ENCODE measurements at regions not wholly inside any gene's neighbourhood (a gene's known extent, or its start where the extent isn't known, plus 50 kb on each side); places are given as distances from the start of the nearest gene placed in this dataset.

GRCh38 chr18:55866006-55866405 lies 278.0 kb upstream of the TCF4 start:
- Histone ChIP-seq H3K79me1 (ENCODE audit: low read depth, low read length) (no peaks in the 10 kb centered on the region), H3K4me3 (ENCODE audit: extremely low read depth in 1 of 4, insufficient read depth in 2 of 4, low read depth in 3 of 4, low read length in 4 of 4) (no peak overlapping the region), H3K56ac (replicated peaks; ENCODE audit: insufficient read length, low read depth, low read length) (no peak overlapping the region), H4K20me1 (replicated peaks in 1 of 2; ENCODE audit: control insufficient read depth in 1 of 2, insufficient read depth in 2 of 2, low read length in 2 of 2) (no peaks in the 10 kb centered on the region), H3K23ac (ENCODE audit: insufficient read length) (no peak overlapping the region), H3K27ac (ENCODE audit: low read depth, low read length) (no peak overlapping the region), H2BK12ac (ENCODE audit: low read depth, low read length) (no peak overlapping the region), H4K91ac (replicated peaks; ENCODE audit: insufficient read length, low read length) (no peak overlapping the region), H3K4me1 (replicated peaks in 1 of 4; ENCODE audit: control insufficient read depth in 3 of 4, insufficient read depth in 4 of 4, low read length in 3 of 4) (peaks cover 2 to 21% (median 8%) of the 10 kb centered on the region in 4 experiments; a peak in 5 of 7 replicates), H2BK120ac (replicated peaks; ENCODE audit: low read depth, low read length) (no peak overlapping the region), H2AK5ac (ENCODE audit: low read depth, low read length) (no peak overlapping the region), H3K4ac (replicated peaks; ENCODE audit: insufficient read length, low read depth, low read length) (no peak overlapping the region), H3K27me3 (replicated peaks in 1 of 4; ENCODE audit: control insufficient read depth in 3 of 4, extremely low read depth in 1 of 4, insufficient read depth in 3 of 4, low read length in 3 of 4) (no peaks in the 10 kb centered on the region), H4K8ac (ENCODE audit: extremely low read depth, insufficient read depth, low read length) (no peak overlapping the region), H3K18ac (ENCODE audit: extremely low read depth, low read length) (no peak overlapping the region), H3K9me3 (ENCODE audit: insufficient read depth in 2 of 2, low read depth in 1 of 2, low read length in 1 of 2) (no peaks in the 10 kb centered on the region), H3K23me2 (ENCODE audit: low read depth, low read length) (no peaks in the 10 kb centered on the region), H3K9ac (replicated peaks in 1 of 4; ENCODE audit: extremely low read depth in 1 of 4, low read depth in 3 of 4, low read length in 3 of 4) (no peak overlapping the region), H3K79me2 (ENCODE audit: control insufficient read depth in 1 of 2, insufficient read depth in 2 of 2, low read length in 2 of 2) (no peaks in the 10 kb centered on the region), H2BK5ac (ENCODE audit: low read depth, low read length) (no peak overlapping the region), H2AFZ (ENCODE audit: low read length) (no peak overlapping the region), H2BK15ac (ENCODE audit: low read length) (no peak overlapping the region), H3K4me2 (ENCODE audit: insufficient read depth in 1 of 2, low read depth in 2 of 2, low read length in 2 of 2) (no peak overlapping the region), H4K5ac (ENCODE audit: insufficient read length, low read depth, low read length) (no peak overlapping the region), H3K36me3 (ENCODE audit: control insufficient read depth in 2 of 4, insufficient read depth in 4 of 4, low read length in 3 of 4) (no peaks in the 10 kb centered on the region), H3K14ac (ENCODE audit: insufficient read length) (no peak overlapping the region), H2BK20ac (ENCODE audit: low read length) (no peak overlapping the region)
- DNase-seq (ENCODE audit: low read depth in 1 of 2, low spot score in 2 of 2) (no peak), FAIRE-seq (no peak)
- POLR2A ChIA-PET (ENCODE audit: partially characterized antibody), result no interaction called here
- no peak for TF ChIP-seq ATF2 (IDR thresholded peaks at IDR 0.05; ENCODE audit: low read length)
- no peak for TF ChIP-seq KDM1A (IDR thresholded peaks at IDR 0.05; ENCODE audit: borderline replicate concordance, low read length)
- no peak for TF ChIP-seq CTBP2 (IDR thresholded peaks at IDR 0.05; ENCODE audit: borderline replicate concordance, insufficient read depth, insufficient read length, low read length)
- no peak for TF ChIP-seq SUZ12 (IDR thresholded peaks at IDR 0.05; ENCODE audit: low read length)
- TF ChIP-seq SAP30 (IDR thresholded peaks at IDR 0.05; ENCODE audit: insufficient read depth, insufficient replicate concordance, low read length), result no peak
- TF ChIP-seq JUN (IDR thresholded peaks at IDR 0.05; ENCODE audit: low read depth, low read length), result no peak
- TF ChIP-seq SP4 (IDR thresholded peaks at IDR 0.05; ENCODE audit: low read length), result no peak
- TF ChIP-seq CHD2 (IDR thresholded peaks at IDR 0.05; ENCODE audit: low read length), result no peak
- TF ChIP-seq POU5F1 (IDR thresholded peaks at IDR 0.05; ENCODE audit: low read depth, low read length), result no peak
- TF ChIP-seq SP1 (IDR thresholded peaks at IDR 0.05; ENCODE audit: low read depth, low read length), result no peak
- CTCF ChIA-PET (ENCODE audit: partially characterized antibody), result interaction anchor here (0.6 to 2.0 kb wide), 2 partner anchors 10 to 35 kb away, joined by 3 to 5 read pairs; no protein-coding TSS in a partner anchor
- WGBS, 2 experiments (ENCODE audit: extremely low coverage in 1 of 2, insufficient coverage in 1 of 2, insufficient read length in 1 of 2, insufficient replicate concordance in 2 of 2, low coverage in 1 of 2, low lambda C conversion rate in 2 of 2, missing lambda C conversion rate in 1 of 2), result 84% methylated on average over 7 of the region's 7 CpGs; no CpG with 5 or more reads in 1 of the 2 experiments

Data from H1 (cell line).